Dermis blood vessel endothelial cell (primary cell): ENCODE measurements at regions not wholly inside any gene's neighbourhood (a gene's known extent, or its start where the extent isn't known, plus 50 kb on each side); places are given as distances from the start of the nearest gene placed in this dataset.
"Not testable (repeated sequence)": the region's sequence is repeated elsewhere in the genome, so short reads cannot be mapped to it uniquely, and the experiment has no call there.

Experiments used
- DNase-seq: peaks from one replicate; pipeline ENCODE4 v3.0.0; 2010

DNA sequence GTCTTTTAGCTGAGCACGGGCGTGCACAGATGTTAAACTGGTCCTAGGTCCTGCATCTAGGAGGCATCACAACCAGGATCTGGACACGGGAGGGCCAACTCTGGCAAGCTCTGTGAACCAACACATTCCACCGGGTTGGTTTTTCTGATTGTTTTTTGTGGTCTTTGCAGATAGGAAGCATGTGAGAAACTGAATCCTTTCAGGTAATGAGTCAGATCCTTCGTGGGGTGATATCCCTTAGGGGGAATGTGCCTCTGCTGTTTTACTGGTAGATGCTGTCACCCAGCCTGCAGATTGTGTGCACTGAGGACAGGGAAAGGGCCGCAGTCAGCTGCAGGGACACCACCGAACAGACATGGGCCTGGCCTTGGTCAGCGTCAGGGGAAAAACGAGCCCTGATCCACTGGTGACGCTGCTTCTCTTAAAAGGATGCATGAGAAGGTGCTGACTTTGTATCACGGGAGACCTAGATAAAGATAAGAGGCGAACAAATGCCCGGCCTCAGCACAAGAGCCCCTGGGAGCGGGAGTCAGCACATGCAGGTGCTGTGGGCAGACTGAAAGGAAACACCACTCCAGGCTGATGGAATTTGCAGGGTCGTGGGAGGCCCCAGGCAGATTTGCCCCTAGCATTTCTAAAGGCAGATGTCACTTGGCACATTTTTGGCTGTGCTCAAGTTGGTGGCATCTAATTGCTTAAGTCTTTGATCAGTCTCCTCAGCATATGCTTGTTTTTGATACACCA lies 51.1 kb downstream of the DOP1B start:
- peak; percentile 51 for DNase-seq

GRCh38 chr21:36208326-36209013 lies 51.8 kb downstream of the DOP1B start:
- no peak for DNase-seq

DNA sequence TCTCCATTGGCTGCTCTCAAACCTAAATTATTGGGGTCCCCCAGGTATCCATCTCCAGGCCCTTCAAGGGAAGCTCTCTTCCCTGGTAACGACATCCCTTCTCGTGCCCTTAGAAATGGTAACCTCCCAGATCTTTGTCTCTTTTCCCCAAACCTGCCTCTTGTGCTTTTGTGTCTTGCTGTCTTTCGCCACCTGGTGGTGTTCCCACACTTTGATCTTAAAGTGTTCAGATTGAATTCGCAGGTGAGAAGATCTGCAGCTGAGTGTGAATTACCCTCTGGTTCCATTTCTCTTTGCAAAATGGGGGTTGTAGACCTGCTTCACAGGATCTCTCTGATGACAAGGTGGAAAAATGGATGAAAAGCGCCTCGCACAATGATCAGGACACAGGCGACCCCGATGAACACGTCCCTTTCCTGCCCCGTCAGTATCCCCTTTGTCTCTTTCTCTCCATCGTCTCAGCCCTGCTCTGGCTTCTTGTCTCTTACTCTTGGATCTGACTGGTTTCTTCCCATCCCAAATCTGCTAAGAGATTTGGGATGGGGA lies 53.1 kb downstream of the DOP1B start:
- peak; percentile 77 for DNase-seq

DNA sequence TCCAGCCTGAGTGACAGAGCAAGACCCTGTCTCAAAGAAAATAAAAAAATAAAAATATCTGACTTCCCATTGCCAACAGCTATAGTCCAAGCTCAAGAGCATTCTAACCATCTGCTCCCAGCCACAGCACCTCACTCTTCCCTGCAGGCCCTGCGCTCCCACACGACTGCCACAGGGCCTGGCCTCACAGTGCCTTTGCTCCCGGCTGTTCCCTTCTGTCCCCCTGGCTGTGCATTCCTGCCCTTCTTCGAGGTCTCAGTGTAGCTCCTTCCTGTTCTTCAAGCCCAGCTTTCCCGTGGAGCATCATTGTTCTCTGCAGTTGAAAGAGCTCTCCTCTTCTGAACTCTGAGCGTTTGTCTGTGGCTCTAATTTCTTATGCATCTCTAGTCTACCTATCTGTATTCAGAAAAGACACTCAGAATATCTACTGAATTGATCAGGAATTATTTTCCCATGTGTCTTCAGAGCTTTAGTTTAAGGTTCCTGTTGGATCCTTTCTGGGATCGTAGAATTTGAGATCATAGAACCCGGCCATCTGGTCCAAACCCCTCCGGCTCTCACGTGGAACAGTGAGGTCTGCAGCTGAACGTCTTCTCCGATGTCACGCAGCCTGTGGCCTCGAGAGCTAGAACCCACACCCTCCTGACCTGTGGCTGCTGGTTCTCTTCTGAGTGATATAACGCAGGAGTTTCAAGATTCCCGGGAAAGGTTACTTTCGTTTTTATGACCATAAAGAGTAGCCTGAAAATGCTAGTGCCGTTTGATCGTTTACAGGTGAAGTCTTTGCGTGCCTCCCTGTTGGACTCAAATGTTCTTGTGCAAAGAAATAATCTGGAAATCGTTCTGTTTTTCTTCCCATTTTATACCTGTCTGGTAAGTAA lies 54.4 kb downstream of the DOP1B start:
- no peak for DNase-seq

GRCh38 chr21:36211660-36212512 lies 55.3 kb downstream of the DOP1B start:
- no peak for DNase-seq

GRCh38 chr21:36212513-36212780 lies 55.8 kb downstream of the DOP1B start:
- DNase-seq = no peak

- no peak for DNase-seq
Measured at GRCh38 chr21:36214561-36214960, 57.9 kb downstream of the DOP1B start.

- no peak for DNase-seq
Measured at GRCh38 chr21:36217743-36218142, 61.1 kb downstream of the DOP1B start.

GRCh38 chr21:36218691-36219090 lies 62.1 kb downstream of the DOP1B start:
- no peak for DNase-seq

DNA sequence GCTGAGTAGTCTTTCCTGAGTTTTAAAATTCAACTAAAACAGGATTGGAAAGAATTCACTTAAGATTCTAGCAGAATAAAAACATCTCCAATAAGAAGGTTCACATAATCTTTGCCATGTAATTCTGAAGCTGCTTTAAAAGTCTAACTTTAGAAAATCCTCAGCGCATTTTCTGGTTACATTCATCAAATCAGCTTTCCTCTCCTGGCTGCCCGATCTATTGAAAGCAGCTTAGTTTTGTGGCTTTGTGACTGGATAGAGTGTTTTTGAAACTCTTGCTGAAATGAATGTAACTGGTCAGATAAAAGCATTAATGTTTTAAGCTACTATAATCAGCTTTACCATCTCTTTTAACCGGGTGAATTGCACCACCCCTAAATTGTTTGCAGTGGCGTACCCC lies 66.8 kb downstream of the DOP1B start:
- DNase-seq = no peak

- no peak for DNase-seq
Measured at GRCh38 chr21:36229181-36229580, 72.6 kb downstream of the DOP1B start.

DNA sequence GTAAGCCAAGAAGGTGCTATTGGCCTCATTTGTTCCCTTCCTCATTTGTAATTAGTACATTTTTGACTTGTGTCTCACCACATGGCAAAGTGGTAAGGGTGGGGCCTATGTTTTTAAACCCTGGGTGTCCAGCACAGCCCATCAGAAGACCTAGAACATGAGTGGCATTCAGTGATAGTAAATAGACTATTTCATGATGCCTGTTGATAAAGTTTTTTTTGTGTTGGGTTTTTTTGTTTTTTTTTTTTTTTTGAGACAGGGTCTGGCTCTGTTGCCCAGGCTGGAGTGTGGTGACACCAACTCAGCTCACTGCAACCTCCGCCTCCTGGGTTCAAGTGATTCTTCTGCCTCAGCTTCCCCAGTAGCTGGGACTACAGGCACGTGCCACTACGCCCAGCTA lies 74.8 kb downstream of the DOP1B start:
- DNase-seq = not testable (repeated sequence)

- DNase-seq = no peak
Measured at GRCh38 chr21:36232641-36233040, 76.0 kb downstream of the DOP1B start.

- DNase-seq = no peak
Measured at GRCh38 chr21:36235058-36235582, 78.5 kb downstream of the DOP1B start.

GRCh38 chr21:36236052-36236730 lies 79.6 kb downstream of the DOP1B start:
- no peak for DNase-seq

DNA sequence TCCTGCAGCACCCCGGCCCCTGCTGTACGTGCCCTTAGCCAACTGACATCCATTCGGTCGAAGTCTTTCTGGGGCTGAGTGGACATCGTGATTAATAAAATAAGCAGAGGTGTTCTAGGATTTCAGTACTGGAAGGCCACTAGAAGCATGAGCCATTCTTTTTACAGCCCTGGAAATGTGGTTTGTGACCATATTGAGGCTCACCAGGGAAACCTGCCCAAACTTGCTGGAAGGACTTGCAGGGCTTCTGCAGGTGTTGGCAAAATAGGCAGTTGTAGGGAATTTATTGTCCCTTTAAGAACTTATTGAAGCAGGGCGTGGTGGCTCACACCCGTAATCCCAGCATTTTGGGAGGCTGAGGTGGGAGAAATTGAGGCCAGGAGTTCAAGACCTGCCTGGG lies 80.8 kb downstream of the DOP1B start:
- no peak for DNase-seq

- DNase-seq = no peak
Measured at GRCh38 chr21:36239585-36239984, 80.4 kb upstream of the MORC3 start.

DNA sequence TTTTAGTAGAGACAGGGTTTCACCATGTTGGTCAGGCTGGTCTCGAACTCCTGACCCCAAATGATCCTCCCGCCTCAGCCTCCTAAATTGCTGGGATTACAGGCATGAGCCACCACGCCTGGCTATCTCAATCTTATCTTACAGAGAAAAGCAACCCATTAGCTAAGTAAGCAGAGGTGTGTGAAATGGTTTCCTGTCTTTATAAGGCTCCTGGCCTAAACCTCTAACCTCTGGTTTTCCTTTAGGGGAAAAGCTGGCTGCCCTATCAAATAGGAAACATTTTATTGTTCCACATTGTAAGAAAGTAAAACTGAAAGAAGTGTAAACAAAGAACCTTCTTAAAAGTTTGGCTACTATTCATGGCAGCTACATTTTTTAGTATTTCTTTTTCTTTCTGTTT lies 78.3 kb upstream of the MORC3 start:
- peak; percentile 30 for DNase-seq

DNA sequence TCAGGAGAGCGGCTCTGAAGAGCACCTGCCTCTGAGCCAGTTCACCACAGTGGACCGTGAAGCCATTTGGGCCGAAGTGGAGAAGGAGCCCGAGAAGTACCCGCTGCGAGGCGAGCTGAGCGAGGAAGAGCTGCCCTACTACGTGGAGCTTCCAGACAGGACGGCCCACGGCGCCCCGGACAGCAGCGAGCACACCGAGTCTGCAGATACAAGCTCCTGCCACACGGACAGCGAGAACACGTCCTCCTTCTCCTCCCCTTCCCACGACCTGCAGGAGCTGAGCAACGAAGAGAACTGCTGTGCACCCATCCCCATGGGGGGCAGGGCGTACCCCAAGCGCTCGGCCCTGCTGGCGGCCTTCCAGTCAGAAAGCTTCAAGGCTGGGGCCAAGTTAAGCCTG lies 74.9 kb upstream of the MORC3 start:
- DNase-seq = no peak

DNA sequence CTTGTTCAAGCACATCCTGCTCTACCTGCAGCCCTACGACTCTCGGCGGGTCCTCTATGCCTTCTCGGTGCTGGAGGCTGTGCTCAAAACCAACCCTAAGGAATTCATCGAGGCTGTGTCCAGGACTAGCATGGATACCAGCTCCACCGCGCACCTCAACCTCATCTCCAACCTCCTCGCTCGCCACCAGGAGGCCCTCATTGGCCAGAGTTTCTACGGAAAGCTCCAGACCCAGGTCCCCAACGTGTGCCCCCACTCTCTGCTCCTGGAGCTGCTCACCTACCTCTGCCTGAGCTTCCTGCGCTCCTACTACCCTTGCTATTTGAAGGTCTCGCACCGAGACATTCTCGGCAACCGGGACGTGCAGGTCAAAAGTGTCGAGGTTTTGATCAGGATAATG lies 74.3 kb upstream of the MORC3 start:
- DNase-seq = no peak

DNA sequence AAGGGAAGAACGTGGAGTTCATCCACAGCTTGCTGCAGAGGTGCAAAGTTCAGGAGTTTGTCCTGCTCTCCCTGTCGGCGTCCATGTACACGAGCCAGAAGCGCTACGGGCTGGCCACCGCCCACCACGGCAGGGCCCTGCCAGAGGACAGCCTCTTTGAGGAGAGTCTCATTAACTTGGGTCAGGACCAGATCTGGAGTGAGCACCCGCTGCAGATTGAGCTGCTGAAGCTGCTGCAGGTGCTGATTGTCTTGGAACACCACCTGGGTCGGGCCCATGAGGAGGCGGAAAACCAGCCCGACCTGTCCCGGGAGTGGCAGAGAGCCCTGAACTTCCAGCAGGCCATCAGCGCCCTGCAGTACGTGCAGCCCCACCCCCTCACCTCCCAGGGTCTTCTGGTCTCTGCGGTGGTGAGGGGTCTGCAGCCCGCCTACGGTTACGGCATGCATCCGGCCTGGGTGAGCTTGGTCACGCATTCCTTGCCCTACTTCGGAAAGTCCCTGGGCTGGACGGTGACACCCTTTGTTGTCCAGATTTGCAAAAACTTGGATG lies 73.8 kb upstream of the MORC3 start:
- no peak for DNase-seq
